PFSK-1 (cell line): ENCODE measurements at regions not wholly inside any gene's neighbourhood (a gene's known extent, or its start where the extent isn't known, plus 50 kb on each side); places are given as distances from the start of the nearest gene placed in this dataset.

Experiments used
- POLR2AphosphoS5 ChIP-seq: IDR thresholded peaks from 2 replicates; pipeline ENCODE4 v1.6.1; 2012; ENCODE audit warnings: low read depth, mild to moderate bottlenecking, control low read depth, low read length, moderate library complexity
- SIN3A ChIP-seq: IDR thresholded peaks from 2 replicates; pipeline ENCODE4 v1.6.1; 2012; ENCODE audit warnings: mild to moderate bottlenecking, low read length, moderate library complexity, borderline replicate concordance; ENCODE audit not compliant: insufficient read depth
- TAF1 ChIP-seq: IDR thresholded peaks from 2 replicates; pipeline ENCODE4 v1.6.1; 2012; ENCODE audit warnings: low read length, control low read depth, borderline replicate concordance; ENCODE audit not compliant: insufficient read depth
- TF ChIP-seq, protein P1 (sequence below), 2 experiments: IDR thresholded peaks; 2 replicates each; pipeline versions ENCODE4 v1.6.1 to v1.8.0; 2011 to 2012; ENCODE audit warnings: low read depth in 2 of 2, low read length in 2 of 2, control low read depth in 1 of 2, inconsistent platforms in 1 of 2, mild to moderate bottlenecking in 1 of 2, moderate library complexity in 1 of 2; ENCODE audit not compliant: insufficient read depth in 1 of 2

GRCh38 chr14:43697003-43697402 lies 810.1 kb downstream of the FSCB start:
- TF ChIP-seq SIN3A (no peak), TAF1 (no peak), POLR2AphosphoS5 (no peak)
- TF ChIP-seq, protein P1, sequence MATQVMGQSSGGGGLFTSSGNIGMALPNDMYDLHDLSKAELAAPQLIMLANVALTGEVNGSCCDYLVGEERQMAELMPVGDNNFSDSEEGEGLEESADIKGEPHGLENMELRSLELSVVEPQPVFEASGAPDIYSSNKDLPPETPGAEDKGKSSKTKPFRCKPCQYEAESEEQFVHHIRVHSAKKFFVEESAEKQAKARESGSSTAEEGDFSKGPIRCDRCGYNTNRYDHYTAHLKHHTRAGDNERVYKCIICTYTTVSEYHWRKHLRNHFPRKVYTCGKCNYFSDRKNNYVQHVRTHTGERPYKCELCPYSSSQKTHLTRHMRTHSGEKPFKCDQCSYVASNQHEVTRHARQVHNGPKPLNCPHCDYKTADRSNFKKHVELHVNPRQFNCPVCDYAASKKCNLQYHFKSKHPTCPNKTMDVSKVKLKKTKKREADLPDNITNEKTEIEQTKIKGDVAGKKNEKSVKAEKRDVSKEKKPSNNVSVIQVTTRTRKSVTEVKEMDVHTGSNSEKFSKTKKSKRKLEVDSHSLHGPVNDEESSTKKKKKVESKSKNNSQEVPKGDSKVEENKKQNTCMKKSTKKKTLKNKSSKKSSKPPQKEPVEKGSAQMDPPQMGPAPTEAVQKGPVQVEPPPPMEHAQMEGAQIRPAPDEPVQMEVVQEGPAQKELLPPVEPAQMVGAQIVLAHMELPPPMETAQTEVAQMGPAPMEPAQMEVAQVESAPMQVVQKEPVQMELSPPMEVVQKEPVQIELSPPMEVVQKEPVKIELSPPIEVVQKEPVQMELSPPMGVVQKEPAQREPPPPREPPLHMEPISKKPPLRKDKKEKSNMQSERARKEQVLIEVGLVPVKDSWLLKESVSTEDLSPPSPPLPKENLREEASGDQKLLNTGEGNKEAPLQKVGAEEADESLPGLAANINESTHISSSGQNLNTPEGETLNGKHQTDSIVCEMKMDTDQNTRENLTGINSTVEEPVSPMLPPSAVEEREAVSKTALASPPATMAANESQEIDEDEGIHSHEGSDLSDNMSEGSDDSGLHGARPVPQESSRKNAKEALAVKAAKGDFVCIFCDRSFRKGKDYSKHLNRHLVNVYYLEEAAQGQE (IDR thresholded peaks at IDR 0.05; ENCODE audit: insufficient read depth in 1 of 2, low read depth in 2 of 2, low read length in 2 of 2), result no peak
